Suprapubic skin (tissue), 4 donors: ENCODE measurements at regions not wholly inside any gene's neighbourhood (a gene's known extent, or its start where the extent isn't known, plus 50 kb on each side); places are given as distances from the start of the nearest gene placed in this dataset.

Experiments
- CTCF ChIP-seq, 2 donors: fragments of 200-600 bp in 1 of 2; fragments of 450-650 bp in 1 of 2; sonication (generic) in 1 of 2; IDR thresholded peaks; one replicate each; pipeline ENCODE4 v1.5.1; 2016 to 2019; ENCODE audit warnings: antibody characterized with exemption in 2 of 2, mild to moderate bottlenecking in 1 of 2, moderate library complexity in 1 of 2
- EP300 ChIP-seq: sonication (generic); formaldehyde crosslinking; IDR thresholded peaks from one replicate; pipeline ENCODE4 v1.6.1; 2017; ENCODE audit warnings: antibody characterized with exemption
- POLR2A ChIP-seq, 2 donors: fragments of 450-650 bp; IDR thresholded peaks; one replicate each; pipeline ENCODE4 v1.6.1; 2017; ENCODE audit warnings: antibody characterized with exemption in 2 of 2, mild to moderate bottlenecking in 2 of 2, moderate library complexity in 2 of 2
- POLR2AphosphoS5 ChIP-seq, 3 donors: sonication (generic); formaldehyde crosslinking; IDR thresholded peaks; one replicate each; pipeline ENCODE4 v1.6.1; 2017; ENCODE audit warnings: antibody characterized with exemption in 3 of 3

GRCh38 chr3:10597733-10598132, 92.3 kb upstream of the ATP2B2 start:
- TF ChIP-seq EP300 (no peak), CTCF (IDR thresholded peaks at IDR 0.05) (no peak), POLR2A (IDR thresholded peaks at IDR 0.05) (no peak), POLR2AphosphoS5 (IDR thresholded peaks at IDR 0.05) (no peak)
